GM19438 (cell line): ENCODE measurements at regions not wholly inside any gene's neighbourhood (a gene's known extent, or its start where the extent isn't known, plus 50 kb on each side); places are given as distances from the start of the nearest gene placed in this dataset.
"Not testable (repeated sequence)": the region's sequence is repeated elsewhere in the genome, so short reads cannot be mapped to it uniquely, and the experiment has no call there.

Experiments
- ATAC-seq: cut with Tn5 transposase; IDR thresholded peaks from one replicate; pipeline ENCODE4 v1.9.1; 2021; ENCODE audit warnings: low read depth; ENCODE audit not compliant: unreplicated experiment

- ATAC-seq: not testable (repeated sequence)
Measured at GRCh38 chr1:243074224-243074623, 180.9 kb downstream of the CEP170 start.

GRCh38 chr1:243067056-243067455 lies 188.0 kb downstream of the CEP170 start:
- not testable (repeated sequence) for ATAC-seq

GRCh38 chr1:243061965-243062364 lies 193.1 kb downstream of the CEP170 start:
- ATAC-seq: not testable (repeated sequence)

- not testable (repeated sequence) for ATAC-seq
Measured at GRCh38 chr1:243055510-243055909, 199.6 kb downstream of the CEP170 start.

- ATAC-seq: not testable (repeated sequence)
Measured at GRCh38 chr1:243055091-243055490, 200.0 kb downstream of the CEP170 start.

GRCh38 chr1:243054681-243055080 lies 200.4 kb downstream of the CEP170 start:
- not testable (repeated sequence) for ATAC-seq

- ATAC-seq: not testable (repeated sequence)
Measured at GRCh38 chr1:243053048-243053447, 202.0 kb downstream of the CEP170 start.

GRCh38 chr1:243050613-243051012 lies 204.5 kb downstream of the CEP170 start:
- ATAC-seq: not testable (repeated sequence)

GRCh38 chr1:243049716-243050115 lies 205.4 kb downstream of the CEP170 start:
- ATAC-seq: not testable (repeated sequence)

GRCh38 chr1:243021365-243021764 lies 233.7 kb downstream of the CEP170 start:
- not testable (repeated sequence) for ATAC-seq

- not testable (repeated sequence) for ATAC-seq
Measured at GRCh38 chr1:243019030-243019635, 235.9 kb downstream of the CEP170 start.

- not testable (repeated sequence) for ATAC-seq
Measured at GRCh38 chr1:243010719-243011118, 244.4 kb downstream of the CEP170 start.

- not testable (repeated sequence) for ATAC-seq
Measured at GRCh38 chr1:243001003-243001402, 254.1 kb downstream of the CEP170 start.

GRCh38 chr1:242992776-242993175 lies 262.3 kb downstream of the CEP170 start:
- ATAC-seq: not testable (repeated sequence)

- not testable (repeated sequence) for ATAC-seq
Measured at GRCh38 chr1:242985096-242985495, 270.0 kb downstream of the CEP170 start.

GRCh38 chr1:242973341-242973740 lies 281.7 kb downstream of the CEP170 start:
- not testable (repeated sequence) for ATAC-seq

- ATAC-seq: no peak
Measured at GRCh38 chr1:242966892-242967291, 288.2 kb downstream of the CEP170 start.

GRCh38 chr1:242959397-242959796 lies 295.7 kb downstream of the CEP170 start:
- ATAC-seq: not testable (repeated sequence)

- not testable (repeated sequence) for ATAC-seq
Measured at GRCh38 chr1:242954945-242955344, 300.1 kb downstream of the CEP170 start.

GRCh38 chr1:242946206-242946605 lies 308.9 kb downstream of the CEP170 start:
- ATAC-seq: no peak

GRCh38 chr1:242936725-242937124 lies 318.4 kb downstream of the CEP170 start:
- ATAC-seq: peak; percentile 87

- ATAC-seq: not testable (repeated sequence)
Measured at GRCh38 chr1:242924717-242925116, 330.4 kb downstream of the CEP170 start.
